Endothelial cell of hepatic sinusoid (primary cell): ENCODE measurements at regions not wholly inside any gene's neighbourhood (a gene's known extent, or its start where the extent isn't known, plus 50 kb on each side); places are given as distances from the start of the nearest gene placed in this dataset.

Source experiments
- in situ Hi-C: cut with HindIII; loops from 2 replicates; pipeline ENCODE4 v1.10.0; 2017; ENCODE audit warnings: low sequenced_read_pairs

DNA sequence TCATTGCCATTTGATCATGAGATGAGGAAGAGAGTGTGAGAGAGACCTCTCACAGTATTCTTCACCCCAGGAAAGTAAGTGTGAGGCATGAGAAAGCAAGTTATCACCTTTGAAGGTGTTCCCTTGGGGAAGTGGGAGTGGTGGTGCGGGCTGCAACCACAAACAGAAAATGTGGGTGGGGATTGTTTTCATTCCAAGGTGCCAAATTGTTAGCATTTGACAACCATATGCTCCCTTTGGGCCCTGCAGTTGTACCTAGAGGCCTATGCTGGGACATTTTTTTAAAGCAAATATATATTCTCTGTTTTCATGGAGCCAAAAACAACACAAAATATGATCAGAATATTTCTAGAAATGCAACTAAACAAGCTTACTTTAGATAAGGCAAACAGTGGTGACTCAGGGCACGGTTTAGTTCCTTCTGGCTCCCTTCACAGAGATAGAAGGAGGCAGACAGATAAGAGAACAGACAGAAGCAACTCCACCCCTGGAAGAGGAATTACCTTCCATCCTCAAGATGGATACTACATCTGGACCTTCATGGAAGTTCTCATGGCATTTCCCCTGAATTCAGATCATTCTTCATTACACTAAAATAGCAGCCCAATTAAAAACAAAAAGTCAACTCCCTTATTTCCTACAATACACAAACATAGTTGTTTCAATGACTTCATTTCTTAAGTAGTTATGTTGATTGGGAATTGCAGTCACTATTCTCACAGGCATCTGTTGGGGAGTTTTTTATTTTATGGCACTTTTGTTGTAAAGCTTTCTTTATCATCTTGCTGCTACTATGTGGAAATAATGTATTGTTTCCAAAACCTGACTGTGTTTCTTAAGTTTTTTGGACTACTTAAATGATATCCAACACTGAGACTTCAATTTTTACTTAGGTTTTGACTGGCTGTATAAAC, 416.6 kb downstream of the PLK2 start:
- in situ Hi-C loops = no loop called here

DNA sequence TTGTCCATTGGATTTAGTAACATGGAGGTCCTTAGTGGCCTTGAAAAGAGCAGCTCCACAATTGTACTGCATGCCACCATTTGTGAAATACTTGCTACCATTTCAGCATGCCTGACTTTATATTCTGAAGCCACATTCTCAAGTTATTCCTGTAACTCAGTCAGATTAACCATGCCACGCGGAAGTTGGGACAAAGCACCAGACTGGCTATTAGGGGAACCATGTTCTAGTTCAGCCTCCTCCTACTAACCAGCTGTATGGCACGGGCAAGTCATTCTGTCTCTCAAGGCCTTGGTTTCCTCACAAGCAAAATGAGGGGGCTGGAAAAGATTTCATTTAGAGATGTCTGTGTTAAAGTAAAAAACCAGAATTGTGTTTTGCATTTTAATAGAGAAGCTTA, 418.0 kb downstream of the PLK2 start:
- in situ Hi-C loops = no loop called here

DNA sequence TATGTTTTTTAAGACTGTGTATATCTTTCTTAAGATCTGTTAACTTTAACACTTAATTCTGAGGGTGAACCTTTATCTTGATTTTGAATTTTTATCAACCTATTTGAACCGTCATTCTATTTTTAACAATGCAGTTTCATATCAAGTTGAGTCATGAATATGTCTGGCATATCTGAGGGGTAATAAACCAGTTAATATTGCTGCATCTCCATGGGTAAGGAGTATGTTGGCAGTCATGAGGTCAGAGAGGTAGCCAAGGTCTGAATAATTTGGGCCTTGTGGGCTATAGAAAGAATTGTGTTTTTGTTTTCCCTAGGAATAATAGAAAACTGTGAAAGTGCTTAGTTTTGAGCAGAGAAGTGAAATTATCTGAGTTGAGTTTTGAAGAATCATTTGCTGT, 419.0 kb downstream of the PLK2 start:
- in situ Hi-C loops = no loop called here

DNA sequence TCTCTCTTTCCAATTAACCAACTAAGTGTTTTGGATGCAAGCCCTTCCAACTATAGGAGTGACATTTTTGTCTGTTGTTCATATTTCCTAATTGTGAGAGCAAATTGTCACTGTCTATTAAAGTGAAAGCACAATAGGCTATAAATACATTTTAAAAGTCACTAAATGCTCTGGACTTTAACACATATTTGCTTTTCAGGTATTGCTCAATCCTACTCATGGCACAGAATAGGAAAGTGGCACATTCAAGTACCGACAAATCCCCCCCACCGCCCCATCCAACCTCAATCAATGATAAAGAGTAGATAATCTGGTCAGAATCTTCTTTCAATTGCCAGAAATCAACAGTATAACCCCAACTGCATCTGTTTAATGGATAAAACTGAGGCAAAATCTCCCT, 419.8 kb downstream of the PLK2 start:
- in situ Hi-C loops = no loop called here

DNA sequence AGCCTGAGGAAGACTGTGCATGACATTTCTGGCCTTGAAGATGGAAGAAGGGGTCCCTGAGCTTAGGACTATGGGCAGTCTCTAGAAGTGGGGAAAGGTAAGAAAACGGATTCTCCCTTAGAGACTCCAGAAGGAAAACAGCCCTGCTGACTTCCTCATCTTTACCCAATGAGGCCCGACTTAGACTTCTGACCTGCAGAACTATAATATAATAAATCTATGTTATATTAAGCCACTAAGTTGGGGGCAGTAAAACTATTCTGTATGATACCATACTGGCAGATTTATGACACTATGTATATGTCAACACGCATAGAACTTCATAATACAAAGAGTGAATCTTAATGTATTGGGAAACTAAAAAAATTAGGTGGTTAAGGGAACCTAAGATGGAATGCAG, 422.0 kb downstream of the PLK2 start:
- in situ Hi-C loops = no loop called here

DNA sequence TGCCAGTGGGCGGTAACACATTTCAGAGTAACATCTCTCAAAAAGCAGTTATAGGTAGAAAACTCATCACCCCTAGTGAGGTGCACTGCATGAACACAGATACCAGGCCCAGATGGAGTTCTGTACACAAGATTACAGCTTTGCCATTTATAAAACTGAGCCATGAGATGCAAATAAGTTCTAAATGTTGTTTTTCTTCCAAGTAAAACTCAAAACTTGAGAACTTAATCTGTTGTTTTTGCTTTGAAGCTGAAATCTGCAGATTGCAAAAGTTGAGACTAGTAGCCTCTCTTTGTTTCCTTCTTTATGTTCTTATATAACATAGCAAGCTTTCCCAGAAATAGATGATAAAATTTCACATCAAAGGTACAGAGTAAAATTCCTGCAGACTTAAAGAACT, 434.1 kb downstream of the PLK2 start:
- in situ Hi-C loops = no loop called here

DNA sequence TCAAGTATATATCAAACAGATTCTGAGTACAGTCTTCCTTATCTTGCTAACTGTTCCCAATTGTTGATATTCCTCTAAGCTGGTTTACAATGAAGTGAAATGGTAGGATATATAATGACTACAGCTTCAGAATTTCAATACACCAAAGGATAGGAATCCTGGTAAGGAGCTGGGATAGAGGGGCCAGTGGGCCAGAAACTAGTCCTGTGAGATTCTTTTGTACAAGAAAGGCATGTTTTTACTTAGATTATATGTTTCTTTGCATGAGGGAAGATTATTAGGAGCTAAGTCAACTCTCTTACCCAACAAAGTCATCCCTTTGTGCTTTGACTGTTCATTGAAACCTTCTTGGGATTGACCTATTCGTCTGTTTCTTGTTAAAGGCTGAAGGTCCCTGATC, 435.7 kb downstream of the PLK2 start:
- in situ Hi-C loops = no loop called here

DNA sequence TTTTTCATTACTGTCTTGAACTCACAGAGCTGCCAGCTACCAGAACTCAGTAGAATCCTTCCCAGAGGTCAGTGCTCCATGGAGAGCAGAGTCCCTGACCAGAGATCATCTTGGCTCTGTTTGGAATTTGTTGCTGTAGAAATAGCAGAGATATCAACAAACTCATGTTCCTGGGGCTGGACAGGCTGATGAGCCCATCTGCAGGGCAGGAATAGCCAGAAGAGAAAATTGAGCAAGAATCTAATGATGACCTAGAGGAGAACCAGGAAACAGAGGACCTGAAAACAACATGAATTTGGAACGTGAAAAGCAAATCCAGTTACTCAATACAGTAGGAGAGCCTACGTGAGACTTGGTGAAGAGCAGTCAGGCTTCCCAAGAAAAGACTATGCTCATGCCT, 437.8 kb downstream of the PLK2 start:
- in situ Hi-C loops = no loop called here

DNA sequence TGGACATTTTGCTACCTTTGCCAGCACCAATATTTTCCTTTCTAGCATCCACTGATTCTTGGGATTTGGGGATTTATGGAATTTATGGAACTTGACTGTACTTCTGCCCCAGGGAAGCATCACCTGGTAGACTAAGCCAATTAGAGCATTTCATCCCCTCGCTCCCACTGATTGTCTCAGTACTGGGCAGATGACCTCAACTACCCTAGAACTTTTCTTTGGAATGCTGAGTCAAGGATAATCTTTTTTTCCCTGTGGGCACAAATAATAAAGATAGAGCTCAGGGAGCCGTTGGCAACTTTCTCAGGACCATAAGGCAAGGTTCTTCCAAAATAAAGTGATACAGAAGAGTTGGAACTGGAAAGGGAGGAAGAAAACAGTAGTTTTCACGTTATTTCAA, 438.4 kb downstream of the PLK2 start:
- in situ Hi-C loops = no loop called here

DNA sequence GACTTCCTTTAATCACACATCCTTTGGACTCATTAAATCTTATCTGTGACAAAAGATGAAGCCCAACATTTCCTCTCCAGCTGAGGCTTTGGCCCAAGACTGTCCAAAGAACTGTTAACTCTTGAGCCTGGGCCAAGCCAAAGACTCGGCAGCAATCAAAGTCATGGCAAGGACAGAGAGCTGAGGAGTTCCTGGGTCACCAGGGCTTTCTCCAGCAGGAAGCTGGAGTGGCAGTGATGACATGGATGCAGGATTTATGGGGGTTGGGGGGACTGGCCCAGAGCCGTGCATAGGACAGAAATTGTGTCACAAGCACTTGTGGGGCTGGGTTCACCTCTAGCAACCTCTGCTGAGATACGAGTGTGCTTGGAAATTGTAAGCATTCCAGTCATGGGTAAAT, 440.3 kb downstream of the PLK2 start:
- in situ Hi-C loops = no loop called here

DNA sequence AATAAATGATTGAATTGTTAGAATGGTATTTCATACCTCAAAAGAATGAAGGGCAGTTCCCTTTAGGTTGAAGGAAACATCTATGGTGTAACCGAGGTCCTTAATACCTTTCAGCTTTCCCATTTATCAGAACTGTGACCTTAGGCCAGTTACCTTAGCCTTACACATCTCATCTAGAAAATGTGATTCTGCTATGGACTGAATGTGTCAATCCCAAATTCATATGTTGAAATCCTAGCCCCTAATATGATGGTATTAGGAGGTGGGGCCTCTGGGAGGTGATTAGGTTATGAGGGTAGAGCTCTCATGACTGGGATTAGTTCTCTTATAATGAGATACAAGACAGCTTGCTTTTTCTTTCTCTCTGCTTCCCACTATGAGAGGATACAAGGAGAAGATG, 441.9 kb downstream of the PLK2 start:
- in situ Hi-C loops = no loop called here

DNA sequence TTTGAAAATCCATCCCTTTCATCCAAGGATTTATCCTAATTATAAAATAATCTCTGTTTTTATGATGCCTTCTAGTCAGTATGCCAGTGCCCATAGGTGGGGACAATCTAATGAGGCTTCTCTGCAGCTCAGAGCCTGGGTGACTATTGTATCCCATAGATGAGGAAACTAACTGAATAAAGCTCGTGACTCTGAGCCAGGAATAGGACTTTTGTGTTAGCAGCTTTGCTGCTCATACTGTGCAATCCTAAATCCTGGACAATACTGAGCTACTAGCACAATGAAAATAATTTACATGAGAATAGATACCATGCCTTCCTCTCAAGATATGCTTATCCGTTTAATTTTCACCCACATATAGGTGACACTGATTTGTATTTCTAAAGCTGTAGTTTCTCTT, 443.0 kb downstream of the PLK2 start:
- in situ Hi-C loops = no loop called here

DNA sequence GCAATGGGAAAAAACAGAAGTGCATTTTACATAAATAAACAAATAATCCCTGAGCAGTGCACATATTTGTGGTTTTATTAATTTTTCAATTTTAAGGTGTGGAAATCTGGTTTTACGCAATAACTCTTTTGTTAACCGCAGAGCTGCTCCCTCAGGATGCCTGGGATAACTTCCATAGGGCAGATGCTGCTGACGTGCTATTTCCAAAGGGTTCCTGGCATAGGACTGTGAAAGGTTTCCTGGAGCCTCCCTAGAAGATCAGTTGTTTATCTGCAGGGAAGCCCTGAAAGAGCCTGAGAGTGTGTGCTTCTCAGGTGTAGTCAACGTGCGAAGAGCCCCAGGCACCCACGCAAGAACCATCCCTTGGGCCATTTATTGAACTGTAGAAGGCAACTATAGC, 443.5 kb downstream of the PLK2 start:
- in situ Hi-C loops = no loop called here

DNA sequence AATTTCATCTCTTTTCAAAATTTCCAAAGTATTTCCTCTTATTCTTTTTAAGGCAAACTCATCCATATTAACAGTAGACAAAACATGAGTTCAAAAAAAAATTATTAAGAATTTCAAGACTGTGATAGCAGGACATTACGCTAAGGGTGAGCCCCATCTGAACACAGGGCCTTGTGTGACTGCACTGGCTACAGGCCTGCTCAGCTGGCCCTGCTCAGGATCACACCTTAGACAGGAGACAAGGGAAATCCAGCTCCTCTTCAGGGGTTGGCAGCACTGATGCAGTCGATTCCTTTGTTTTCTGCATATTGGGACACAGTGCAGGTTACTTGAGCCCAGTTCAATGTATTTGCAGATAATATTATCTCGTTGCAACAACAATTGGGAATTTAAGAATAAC, 444.7 kb downstream of the PLK2 start:
- in situ Hi-C loops = no loop called here

DNA sequence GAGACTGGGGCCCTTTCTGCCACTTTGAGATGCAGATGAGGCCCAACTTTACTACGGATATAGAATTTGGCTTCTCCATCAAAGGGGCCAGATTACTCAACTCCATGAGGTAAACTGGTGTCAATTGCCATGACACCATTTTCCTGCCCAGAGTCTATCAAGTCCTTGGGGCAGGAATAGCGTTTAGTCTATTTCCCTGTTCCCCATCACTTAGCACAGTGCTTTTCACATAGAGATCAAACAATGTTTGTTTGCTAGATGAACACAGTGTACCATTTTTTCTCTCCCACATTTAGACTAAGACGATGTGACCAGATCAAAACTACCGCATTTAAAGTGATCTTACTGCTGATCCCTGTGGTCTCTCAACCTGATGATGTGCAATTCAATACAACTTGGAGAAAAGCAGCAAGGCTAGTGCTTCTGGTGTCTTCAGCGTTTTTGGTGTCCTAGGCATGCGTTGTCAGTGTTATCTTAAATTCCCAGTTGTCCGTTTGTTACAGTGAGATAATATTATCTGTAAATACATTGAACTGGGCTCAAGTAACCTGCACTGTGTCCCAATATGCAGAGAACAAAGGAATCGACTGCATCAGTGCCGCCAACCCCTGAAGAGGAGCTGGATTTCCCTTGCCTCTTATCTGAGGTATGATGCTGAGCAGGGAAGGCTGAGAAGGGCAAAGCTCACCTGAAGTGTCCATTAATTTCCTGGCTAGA, 446.2 kb downstream of the PLK2 start:
- in situ Hi-C loops = no loop called here

DNA sequence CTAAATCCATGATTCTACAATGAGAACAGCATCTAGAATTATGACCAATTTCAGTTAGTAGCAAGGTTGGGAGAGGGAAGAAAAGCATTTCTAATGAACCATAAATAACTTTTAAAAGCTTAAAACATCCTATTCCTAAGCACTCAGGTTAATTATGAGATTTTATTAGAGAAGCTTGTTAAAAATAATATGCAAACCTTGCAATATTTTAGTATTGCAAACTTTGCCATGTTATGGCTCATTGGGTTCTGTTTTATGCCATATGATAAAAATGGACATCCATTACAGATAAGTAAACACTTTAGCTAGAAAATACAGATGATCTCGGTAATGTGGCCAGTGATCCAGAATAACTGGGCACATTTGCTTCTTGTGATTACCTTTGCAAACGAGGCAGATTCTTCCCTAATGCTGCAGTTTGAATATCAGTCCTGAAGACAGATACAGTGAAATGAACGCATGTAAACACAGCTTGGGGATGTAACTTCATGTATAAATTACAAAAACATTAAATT, 447.0 kb downstream of the PLK2 start:
- in situ Hi-C loops = no loop called here

DNA sequence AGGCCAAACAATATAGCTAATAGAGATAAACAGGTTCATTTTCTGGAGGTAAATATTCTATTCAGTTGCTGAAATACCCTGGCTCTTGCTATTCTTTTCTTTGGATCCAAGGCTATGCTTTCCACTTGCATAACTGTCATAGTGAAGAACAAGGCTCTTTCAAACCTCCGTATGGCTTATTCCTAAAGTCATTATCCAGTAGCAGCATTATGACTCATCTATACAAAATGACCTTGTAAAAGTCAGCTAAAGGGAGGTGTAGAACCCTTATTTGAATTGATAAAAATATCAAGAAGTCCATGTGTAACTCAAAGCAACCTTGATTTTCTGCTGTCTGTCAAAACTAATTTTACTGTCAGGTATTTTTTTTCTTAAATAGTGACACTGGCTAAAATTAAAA, 447.8 kb downstream of the PLK2 start:
- in situ Hi-C loops = no loop called here

DNA sequence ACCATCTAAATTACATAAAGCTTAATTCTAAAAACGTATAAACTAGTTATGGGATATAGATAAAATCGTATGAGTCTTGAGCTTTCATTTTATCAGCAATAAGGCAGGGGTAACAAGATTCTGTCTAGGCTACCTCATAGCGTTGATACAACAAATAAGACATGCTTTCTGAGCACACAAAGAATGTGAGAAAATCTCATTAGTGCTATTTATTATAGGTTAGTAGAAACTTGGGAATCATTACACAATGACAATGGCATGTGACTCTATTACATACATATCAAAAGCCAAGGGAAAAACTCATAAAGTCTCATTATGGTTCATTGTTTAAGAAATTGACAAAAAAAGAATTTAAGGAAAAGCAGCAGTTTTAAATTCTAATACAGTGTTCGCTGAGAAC, 448.6 kb downstream of the PLK2 start:
- in situ Hi-C loops = no loop called here

DNA sequence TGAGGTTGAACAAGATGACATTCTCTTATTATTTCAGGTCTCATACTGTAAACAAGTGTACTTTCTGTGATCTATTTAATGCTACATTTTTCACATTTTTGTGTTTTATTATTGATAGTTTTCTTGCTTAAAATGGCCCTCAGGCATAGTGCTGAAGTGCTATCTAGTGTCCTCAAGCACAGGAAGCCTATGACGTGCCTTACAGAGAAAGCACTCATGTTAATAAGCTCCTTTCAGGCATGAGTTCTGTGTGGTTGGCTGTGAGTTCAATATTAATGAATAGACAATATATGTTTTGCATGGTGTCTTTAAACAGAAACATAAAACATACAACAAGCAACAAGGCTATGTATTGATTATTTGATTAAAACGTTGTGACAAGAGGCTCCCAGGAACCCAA, 450.1 kb downstream of the PLK2 start:
- in situ Hi-C loops = no loop called here

DNA sequence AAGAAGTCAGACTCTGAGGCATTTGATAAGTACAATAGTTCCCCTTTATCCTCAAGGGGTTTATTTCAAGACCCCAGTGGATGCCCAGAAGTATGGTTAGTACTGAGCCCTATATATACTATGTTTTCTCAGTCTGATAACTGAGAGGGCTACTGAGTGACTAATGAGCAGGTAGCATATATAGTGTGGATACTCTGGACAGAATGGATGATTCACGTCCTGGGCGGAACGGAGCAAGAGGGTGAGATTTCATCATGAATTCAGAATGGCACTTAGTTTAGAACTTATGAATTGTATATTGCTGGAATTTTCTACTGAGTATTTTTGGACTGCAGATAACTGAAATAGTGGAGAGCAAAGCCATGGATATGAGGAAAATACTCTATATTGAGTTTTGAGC, 457.6 kb downstream of the PLK2 start:
- in situ Hi-C loops = no loop called here

DNA sequence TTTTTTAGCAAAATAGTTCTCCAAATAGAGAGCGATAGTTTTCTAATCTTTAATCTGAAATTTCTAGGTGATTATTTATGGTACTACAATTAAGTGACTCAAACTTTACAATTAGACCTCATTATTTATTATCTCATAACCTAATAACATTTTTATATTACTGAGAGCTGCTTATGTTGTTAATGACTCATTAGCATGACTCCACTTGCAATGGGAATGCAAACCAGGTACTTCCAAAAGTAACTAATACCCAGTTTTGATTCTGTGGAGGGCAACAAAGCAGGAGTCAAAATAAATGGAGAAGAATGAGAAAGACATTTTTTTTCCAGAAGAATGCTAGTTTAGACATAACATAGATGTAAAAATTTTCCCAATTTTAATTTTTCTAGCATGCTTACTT, 466.0 kb downstream of the PLK2 start:
- in situ Hi-C loops = no loop called here

DNA sequence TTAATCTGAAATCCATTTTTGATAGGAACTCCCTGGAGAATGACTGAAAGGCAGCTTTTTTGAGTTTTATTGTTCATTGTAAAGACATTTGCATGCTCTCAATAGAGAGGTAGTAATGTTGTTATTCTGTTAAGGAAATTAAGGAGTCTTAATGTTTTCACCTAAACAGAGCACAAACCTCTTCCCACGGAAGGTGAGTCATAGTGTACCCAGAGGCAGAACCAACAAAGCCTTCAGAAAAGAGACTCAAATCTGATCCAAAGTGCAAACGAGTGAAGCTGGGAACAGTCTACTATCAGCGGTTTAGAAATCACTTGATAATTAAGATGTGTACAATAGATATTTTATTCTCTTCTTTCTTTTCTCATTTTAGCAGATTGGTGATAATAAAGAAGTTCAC, 470.5 kb downstream of the PLK2 start:
- in situ Hi-C loops = no loop called here
